ENCODE measurements at regions not wholly inside any gene's neighbourhood (a gene's known extent, or its start where the extent isn't known, plus 50 kb on each side); places are given as distances from the start of the nearest gene placed in this dataset.

DNA sequence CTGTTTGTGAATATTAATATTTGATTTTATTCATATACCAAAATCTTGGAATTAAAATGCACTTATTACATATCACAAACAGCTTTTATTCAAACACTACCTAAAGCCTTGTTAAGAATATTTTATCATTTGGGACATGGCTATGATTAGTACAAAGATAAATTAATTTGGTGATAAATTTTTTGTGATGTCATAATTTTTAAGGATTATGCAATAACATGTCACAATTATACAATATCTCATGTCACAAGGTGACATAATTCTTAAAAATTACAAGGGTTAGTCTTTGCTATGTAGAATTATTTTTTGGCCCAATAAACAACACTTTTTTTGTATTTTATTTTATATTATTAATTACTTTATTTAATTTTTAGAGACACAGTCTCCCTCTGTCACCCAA is 113.7 kb downstream of the TMTC3 start:
- TF ChIP-seq, protein P1, sequence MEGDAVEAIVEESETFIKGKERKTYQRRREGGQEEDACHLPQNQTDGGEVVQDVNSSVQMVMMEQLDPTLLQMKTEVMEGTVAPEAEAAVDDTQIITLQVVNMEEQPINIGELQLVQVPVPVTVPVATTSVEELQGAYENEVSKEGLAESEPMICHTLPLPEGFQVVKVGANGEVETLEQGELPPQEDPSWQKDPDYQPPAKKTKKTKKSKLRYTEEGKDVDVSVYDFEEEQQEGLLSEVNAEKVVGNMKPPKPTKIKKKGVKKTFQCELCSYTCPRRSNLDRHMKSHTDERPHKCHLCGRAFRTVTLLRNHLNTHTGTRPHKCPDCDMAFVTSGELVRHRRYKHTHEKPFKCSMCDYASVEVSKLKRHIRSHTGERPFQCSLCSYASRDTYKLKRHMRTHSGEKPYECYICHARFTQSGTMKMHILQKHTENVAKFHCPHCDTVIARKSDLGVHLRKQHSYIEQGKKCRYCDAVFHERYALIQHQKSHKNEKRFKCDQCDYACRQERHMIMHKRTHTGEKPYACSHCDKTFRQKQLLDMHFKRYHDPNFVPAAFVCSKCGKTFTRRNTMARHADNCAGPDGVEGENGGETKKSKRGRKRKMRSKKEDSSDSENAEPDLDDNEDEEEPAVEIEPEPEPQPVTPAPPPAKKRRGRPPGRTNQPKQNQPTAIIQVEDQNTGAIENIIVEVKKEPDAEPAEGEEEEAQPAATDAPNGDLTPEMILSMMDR (IDR thresholded peaks at IDR 0.05; ENCODE audit: insufficient read depth, low read depth, low read length): no peak
- no peak for TF ChIP-seq EZH2 (IDR thresholded peaks at IDR 0.05; ENCODE audit: insufficient read depth, low read length)

All from astrocyte (in vitro differentiated cells and primary cell).